ENCODE measurements at regions not wholly inside any gene's neighbourhood (a gene's known extent, or its start where the extent isn't known, plus 50 kb on each side); places are given as distances from the start of the nearest gene placed in this dataset.

GRCh38 chr9:88734527-88734926 lies 199.5 kb downstream of the NXNL2 start:
- Histone ChIP-seq H4K8ac (ENCODE audit: low read depth, low read length) (no peak overlapping the region), H2BK15ac (ENCODE audit: low read length) (no peak overlapping the region), H2BK120ac (ENCODE audit: low read depth, low read length) (no peak overlapping the region), H3K9me3 (replicated peaks in 1 of 2; ENCODE audit: control insufficient read depth in 2 of 2, insufficient read depth in 1 of 2, low read depth in 1 of 2, low read length in 2 of 2) (peaks cover 7 to 12% of the 10 kb centered on the region in 2 donors), H3K9ac (ENCODE audit: low read depth, low read length, poor library complexity) (no peak overlapping the region), H3K4me2 (ENCODE audit: insufficient read depth, low read length, poor library complexity, severe bottlenecking) (no peak overlapping the region), H3K27me3 (ENCODE audit: control insufficient read depth in 3 of 3, insufficient read depth in 3 of 3, low read depth in 1 of 3, low read length in 3 of 3) (no peaks in the 10 kb centered on the region), H3K14ac (ENCODE audit: low read length) (no peak overlapping the region), H2AFZ (ENCODE audit: low read length) (no peak overlapping the region), H4K91ac (ENCODE audit: low read depth, low read length, poor library complexity) (no peak overlapping the region), H2AK5ac (ENCODE audit: low read depth, low read length) (no peak overlapping the region), H3K27ac (replicated peaks; ENCODE audit: low read length) (no peak overlapping the region), H3K4ac (ENCODE audit: low read length) (no peak overlapping the region), H3K36me3 (replicated peaks in 1 of 2; ENCODE audit: control insufficient read depth in 2 of 2, insufficient read depth in 2 of 2, low read length in 2 of 2) (no peaks in the 10 kb centered on the region), H3K4me3 (ENCODE audit: low read length in 2 of 2) (no peak overlapping the region), H3K18ac (ENCODE audit: low read length) (no peak overlapping the region), H3K4me1 (ENCODE audit: control insufficient read depth in 2 of 2, insufficient read depth in 1 of 2, low read depth in 1 of 2, low read length in 2 of 2) (peaks cover 5 to 7% of the 10 kb centered on the region in 2 donors), H2BK12ac (ENCODE audit: low read length) (no peak overlapping the region), H2BK5ac (ENCODE audit: low read length) (no peak overlapping the region), H3K79me1 (ENCODE audit: low read depth, low read length) (no peaks in the 10 kb centered on the region), H3K23ac (ENCODE audit: low read depth, low read length, poor library complexity) (no peak overlapping the region)
- DNase-seq (ENCODE audit: low spot score): no peak

GRCh38 chr9:88736136-88736637 lies 201.2 kb downstream of the NXNL2 start:
- Histone ChIP-seq H3K4me1 (ENCODE audit: control insufficient read depth in 2 of 2, insufficient read depth in 1 of 2, low read depth in 1 of 2, low read length in 2 of 2) (peaks cover 5 to 7% of the 10 kb centered on the region in 2 donors), H3K4ac (ENCODE audit: low read length) (no peak overlapping the region), H3K4me3 (ENCODE audit: low read length in 2 of 2) (no peak overlapping the region), H3K9ac (ENCODE audit: low read depth, low read length, poor library complexity) (no peak overlapping the region), H2BK5ac (ENCODE audit: low read length) (no peak overlapping the region), H4K8ac (ENCODE audit: low read depth, low read length) (no peak overlapping the region), H3K27ac (replicated peaks; ENCODE audit: low read length) (no peak overlapping the region), H4K91ac (ENCODE audit: low read depth, low read length, poor library complexity) (no peak overlapping the region), H2AK5ac (ENCODE audit: low read depth, low read length) (no peak overlapping the region), H2BK120ac (ENCODE audit: low read depth, low read length) (no peak overlapping the region), H3K23ac (ENCODE audit: low read depth, low read length, poor library complexity) (no peak overlapping the region), H2AFZ (ENCODE audit: low read length) (no peak overlapping the region), H2BK12ac (ENCODE audit: low read length) (no peak overlapping the region), H3K79me1 (ENCODE audit: low read depth, low read length) (no peaks in the 10 kb centered on the region), H2BK15ac (ENCODE audit: low read length) (no peak overlapping the region), H3K4me2 (ENCODE audit: insufficient read depth, low read length, poor library complexity, severe bottlenecking) (no peak overlapping the region), H3K27me3 (ENCODE audit: control insufficient read depth in 3 of 3, insufficient read depth in 3 of 3, low read depth in 1 of 3, low read length in 3 of 3) (no peaks in the 10 kb centered on the region), H3K14ac (ENCODE audit: low read length) (no peak overlapping the region), H3K36me3 (replicated peaks in 1 of 2; ENCODE audit: control insufficient read depth in 2 of 2, insufficient read depth in 2 of 2, low read length in 2 of 2) (no peaks in the 10 kb centered on the region), H3K18ac (ENCODE audit: low read length) (no peak overlapping the region), H3K9me3 (replicated peaks in 1 of 2; ENCODE audit: control insufficient read depth in 2 of 2, insufficient read depth in 1 of 2, low read depth in 1 of 2, low read length in 2 of 2) (peaks cover 7 to 17% of the 10 kb centered on the region in 2 donors)
- no CpG with 5 or more reads among the region's 1 CpG for WGBS, 2 donors (ENCODE audit: extremely low coverage in 2 of 2, insufficient read length in 2 of 2, insufficient replicate concordance in 1 of 2)
- no peak for DNase-seq (ENCODE audit: low spot score)

GRCh38 chr9:88737031-88737430 lies 202.1 kb downstream of the NXNL2 start:
- Histone ChIP-seq H2BK5ac (ENCODE audit: low read length) (no peak overlapping the region), H2BK120ac (ENCODE audit: low read depth, low read length) (no peak overlapping the region)

DNA sequence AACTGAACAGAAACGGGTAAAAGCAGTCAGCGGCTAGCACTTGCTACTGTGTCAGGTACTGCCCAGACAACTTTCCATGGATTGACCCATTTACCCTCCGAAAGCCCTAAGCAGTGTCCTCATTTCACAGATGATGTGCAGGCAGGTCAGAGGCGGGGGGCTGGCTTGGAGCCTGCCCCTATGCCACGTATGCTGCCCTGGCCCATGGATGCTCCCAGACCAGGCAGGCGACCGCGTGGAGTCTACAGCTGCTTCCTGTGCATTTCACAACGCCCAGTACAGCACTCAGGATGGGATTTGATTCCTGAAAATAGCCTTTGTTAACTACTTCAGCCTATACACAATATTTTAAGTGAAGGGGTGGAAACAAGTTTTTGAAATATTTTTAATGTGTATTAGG lies 202.9 kb downstream of the NXNL2 start:
- H3K14ac ChIP-seq (ENCODE audit: low read length): no peak overlapping the region
- H3K27ac ChIP-seq (replicated peaks; ENCODE audit: low read length): no peak overlapping the region
- no peak overlapping the region for H2BK15ac ChIP-seq (ENCODE audit: low read length)
- no CpG with 5 or more reads among the region's 9 CpGs for WGBS, 2 donors (ENCODE audit: extremely low coverage in 2 of 2, insufficient read length in 2 of 2, insufficient replicate concordance in 1 of 2)
- no peaks in the 10 kb centered on the region for H3K79me1 ChIP-seq (ENCODE audit: low read depth, low read length)
- no peak for DNase-seq (ENCODE audit: low spot score)
- H3K27me3 ChIP-seq (ENCODE audit: control insufficient read depth in 3 of 3, insufficient read depth in 3 of 3, low read depth in 1 of 3, low read length in 3 of 3): no peaks in the 10 kb centered on the region
- H3K9ac ChIP-seq (ENCODE audit: low read depth, low read length, poor library complexity): no peak overlapping the region
- H4K91ac ChIP-seq (ENCODE audit: low read depth, low read length, poor library complexity): no peak overlapping the region
- no peak overlapping the region for H3K4me2 ChIP-seq (ENCODE audit: insufficient read depth, low read length, poor library complexity, severe bottlenecking)
- no peak overlapping the region for H2BK120ac ChIP-seq (ENCODE audit: low read depth, low read length)
- no peak overlapping the region for H2AK5ac ChIP-seq (ENCODE audit: low read depth, low read length)
- H4K8ac ChIP-seq (ENCODE audit: low read depth, low read length): no peak overlapping the region
- no peak overlapping the region for H2AFZ ChIP-seq (ENCODE audit: low read length)
- H2BK12ac ChIP-seq (ENCODE audit: low read length): no peak overlapping the region
- no peak overlapping the region for H2BK5ac ChIP-seq (ENCODE audit: low read length)
- H3K18ac ChIP-seq (ENCODE audit: low read length): no peak overlapping the region
- peaks cover 8 to 18% of the 10 kb centered on the region in 2 donors for H3K9me3 ChIP-seq (replicated peaks in 1 of 2; ENCODE audit: control insufficient read depth in 2 of 2, insufficient read depth in 1 of 2, low read depth in 1 of 2, low read length in 2 of 2)
- H3K4ac ChIP-seq (ENCODE audit: low read length): no peak overlapping the region
- peaks cover 5 to 7% of the 10 kb centered on the region in 2 donors for H3K4me1 ChIP-seq (ENCODE audit: control insufficient read depth in 2 of 2, insufficient read depth in 1 of 2, low read depth in 1 of 2, low read length in 2 of 2)
- no peak overlapping the region for H3K23ac ChIP-seq (ENCODE audit: low read depth, low read length, poor library complexity)
- H3K4me3 ChIP-seq (ENCODE audit: low read length in 2 of 2): no peak overlapping the region
- H3K36me3 ChIP-seq (replicated peaks in 1 of 2; ENCODE audit: control insufficient read depth in 2 of 2, insufficient read depth in 2 of 2, low read length in 2 of 2): no peaks in the 10 kb centered on the region

More at GRCh38 chr9:88737031-88737430, 202.1 kb downstream of the NXNL2 start:
- no peaks in the 10 kb centered on the region for H3K79me1 ChIP-seq (ENCODE audit: low read depth, low read length)
- H2AK5ac ChIP-seq (ENCODE audit: low read depth, low read length): no peak overlapping the region
- no peak overlapping the region for H4K8ac ChIP-seq (ENCODE audit: low read depth, low read length)
- H3K9ac ChIP-seq (ENCODE audit: low read depth, low read length, poor library complexity): no peak overlapping the region
- no peak overlapping the region for H3K4ac ChIP-seq (ENCODE audit: low read length)
- H3K23ac ChIP-seq (ENCODE audit: low read depth, low read length, poor library complexity): no peak overlapping the region
- H4K91ac ChIP-seq (ENCODE audit: low read depth, low read length, poor library complexity): no peak overlapping the region
- H3K4me2 ChIP-seq (ENCODE audit: insufficient read depth, low read length, poor library complexity, severe bottlenecking): no peak overlapping the region
- H3K4me3 ChIP-seq (ENCODE audit: low read length in 2 of 2): no peak overlapping the region
- no peak overlapping the region for H3K14ac ChIP-seq (ENCODE audit: low read length)
- DNase-seq (ENCODE audit: low spot score): no peak
- H3K4me1 ChIP-seq (ENCODE audit: control insufficient read depth in 2 of 2, insufficient read depth in 1 of 2, low read depth in 1 of 2, low read length in 2 of 2): peaks cover 5 to 7% of the 10 kb centered on the region in 2 donors
- H3K27me3 ChIP-seq (ENCODE audit: control insufficient read depth in 3 of 3, insufficient read depth in 3 of 3, low read depth in 1 of 3, low read length in 3 of 3): no peaks in the 10 kb centered on the region
- H2BK15ac ChIP-seq (ENCODE audit: low read length): no peak overlapping the region
- no CpG with 5 or more reads among the region's 4 CpGs for WGBS, 2 donors (ENCODE audit: extremely low coverage in 2 of 2, insufficient read length in 2 of 2, insufficient replicate concordance in 1 of 2)
- peaks cover 8 to 18% of the 10 kb centered on the region in 2 donors for H3K9me3 ChIP-seq (replicated peaks in 1 of 2; ENCODE audit: control insufficient read depth in 2 of 2, insufficient read depth in 1 of 2, low read depth in 1 of 2, low read length in 2 of 2)
- no peak overlapping the region for H3K27ac ChIP-seq (replicated peaks; ENCODE audit: low read length)
- peak overlapping the region; percentile 6 for H2AFZ ChIP-seq (ENCODE audit: low read length)
- no peaks in the 10 kb centered on the region for H3K36me3 ChIP-seq (replicated peaks in 1 of 2; ENCODE audit: control insufficient read depth in 2 of 2, insufficient read depth in 2 of 2, low read length in 2 of 2)
- H3K18ac ChIP-seq (ENCODE audit: low read length): no peak overlapping the region
- H2BK12ac ChIP-seq (ENCODE audit: low read length): no peak overlapping the region
